ENCODE measurements at regions not wholly inside any gene's neighbourhood (a gene's known extent, or its start where the extent isn't known, plus 50 kb on each side); places are given as distances from the start of the nearest gene placed in this dataset.
A peak's percentile ranks its signal among the peaks of the same experiment; 100 is the strongest.

DNA sequence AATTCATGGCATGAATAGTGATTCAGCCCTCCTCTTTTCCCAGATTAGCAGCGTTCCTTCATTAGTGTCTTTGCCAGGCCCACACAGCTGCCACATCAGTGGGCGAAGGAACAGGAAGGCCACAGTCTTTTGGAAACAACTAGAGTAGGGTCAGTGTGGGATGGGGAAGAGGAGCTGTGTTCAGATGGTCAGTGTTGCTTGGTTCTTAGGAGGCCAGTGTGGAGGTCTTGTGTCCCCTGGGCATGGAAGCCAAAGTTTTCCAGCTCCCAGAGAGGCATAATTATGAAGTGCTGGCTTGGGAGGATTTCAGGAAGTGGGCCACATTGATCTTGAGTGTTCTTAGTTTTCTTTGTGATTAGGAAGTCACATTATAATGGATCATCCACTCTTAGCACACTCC, 269.6 kb downstream of the PSAT1 start:
- DNase-seq (ENCODE audit: low spot score), result no peak

DNA sequence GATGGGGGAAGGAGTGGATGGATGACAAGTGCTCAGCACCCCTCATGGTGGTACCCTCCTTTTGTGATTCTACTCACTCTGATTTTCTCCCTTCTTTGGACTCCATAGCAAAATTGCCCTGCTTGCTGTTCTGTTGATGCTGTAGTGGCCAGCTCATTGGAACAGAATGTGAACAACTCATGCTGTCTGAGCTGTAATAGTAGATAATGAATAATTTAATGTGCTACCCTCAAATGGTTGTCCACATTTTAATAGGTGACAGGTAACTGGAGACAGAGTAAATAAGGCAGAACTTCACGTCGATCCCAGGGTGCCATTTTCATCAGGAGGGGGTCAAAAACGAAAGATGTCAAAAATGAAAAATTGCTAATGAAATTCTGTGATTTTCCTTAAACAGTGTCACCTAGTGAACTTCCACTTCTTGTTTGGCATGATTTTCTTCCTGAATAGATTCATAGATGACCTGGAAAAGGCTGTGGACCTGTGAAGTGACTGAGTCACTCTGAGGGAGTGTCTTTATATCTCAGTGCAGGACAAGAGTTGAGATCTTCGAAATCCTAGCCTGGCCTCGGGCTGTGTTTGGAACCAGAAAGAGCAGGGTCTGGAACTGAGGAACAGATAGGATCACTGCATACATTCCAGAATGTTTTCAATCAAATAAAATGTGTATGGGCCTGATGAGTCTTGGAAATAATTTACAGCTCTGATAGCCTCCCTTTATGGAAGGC, 270.2 kb downstream of the PSAT1 start:
- no peak for DNase-seq (ENCODE audit: low spot score)

- no peak for DNase-seq (ENCODE audit: low spot score)
Measured at GRCh38 chr9:78567693-78568092, 270.8 kb downstream of the PSAT1 start.

DNA sequence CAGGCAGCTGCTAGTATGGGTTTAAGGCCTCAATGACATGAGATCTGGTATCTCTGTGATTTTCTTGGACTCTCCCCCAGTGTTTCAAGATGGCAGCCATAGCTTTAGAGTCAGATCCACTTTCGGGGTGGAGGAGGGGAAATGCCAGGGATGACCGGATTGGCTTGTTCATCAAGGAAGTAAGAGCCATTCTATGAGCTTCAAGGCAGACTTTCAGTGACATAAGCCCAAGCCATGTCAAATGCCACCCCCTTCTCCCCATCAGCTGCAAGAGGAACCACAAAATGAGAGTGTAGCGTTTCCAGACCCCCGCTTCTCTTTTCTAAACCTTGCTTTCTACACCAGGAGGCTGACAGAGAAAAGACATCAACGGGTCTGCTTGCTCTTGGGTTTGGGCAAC, 271.8 kb downstream of the PSAT1 start:
- DNase-seq (ENCODE audit: low spot score), result no peak

DNA sequence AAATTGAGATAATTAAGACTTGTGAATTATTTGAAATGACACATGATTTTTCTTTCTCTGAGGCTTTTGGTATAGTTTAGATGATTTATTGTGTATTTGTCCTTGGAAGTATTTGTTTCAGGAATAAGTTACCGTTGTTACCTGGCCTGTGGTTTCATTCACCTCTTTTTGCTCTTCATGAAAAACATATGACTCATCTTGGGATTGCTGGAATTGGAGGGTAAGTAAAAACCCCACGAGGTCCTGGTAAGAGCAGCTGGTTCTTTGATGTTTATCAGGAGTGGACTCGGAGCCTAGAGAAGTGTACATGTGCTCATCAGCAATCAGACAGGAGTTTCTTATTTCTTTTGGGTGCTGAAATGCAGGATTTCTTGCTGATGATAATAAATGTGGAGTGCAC, 275.3 kb downstream of the PSAT1 start:
- no peak for DNase-seq (ENCODE audit: low spot score)

DNA sequence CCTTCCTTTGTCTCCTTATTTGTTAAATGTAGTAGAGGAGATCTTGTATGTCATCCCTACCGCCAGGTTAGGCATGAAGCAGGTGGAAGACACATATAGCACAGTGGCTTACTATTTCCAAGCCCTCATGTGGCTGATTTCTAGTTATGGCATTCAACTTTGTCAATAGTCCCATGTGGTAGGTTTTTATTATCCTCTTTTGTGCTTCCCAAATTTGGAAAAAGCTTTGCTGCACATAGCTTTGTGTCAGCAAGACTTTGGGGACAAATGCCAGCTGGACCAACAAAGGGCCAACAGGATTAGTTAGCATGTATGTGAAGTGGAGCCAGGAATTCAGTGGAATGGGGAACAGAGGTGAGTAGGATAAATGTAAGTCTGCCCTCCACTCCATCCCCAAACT, 276.3 kb downstream of the PSAT1 start:
- no peak for DNase-seq (ENCODE audit: low spot score)

- no peak for DNase-seq (ENCODE audit: low spot score)
Measured at GRCh38 chr9:78573669-78574068, 276.7 kb downstream of the PSAT1 start.

DNA sequence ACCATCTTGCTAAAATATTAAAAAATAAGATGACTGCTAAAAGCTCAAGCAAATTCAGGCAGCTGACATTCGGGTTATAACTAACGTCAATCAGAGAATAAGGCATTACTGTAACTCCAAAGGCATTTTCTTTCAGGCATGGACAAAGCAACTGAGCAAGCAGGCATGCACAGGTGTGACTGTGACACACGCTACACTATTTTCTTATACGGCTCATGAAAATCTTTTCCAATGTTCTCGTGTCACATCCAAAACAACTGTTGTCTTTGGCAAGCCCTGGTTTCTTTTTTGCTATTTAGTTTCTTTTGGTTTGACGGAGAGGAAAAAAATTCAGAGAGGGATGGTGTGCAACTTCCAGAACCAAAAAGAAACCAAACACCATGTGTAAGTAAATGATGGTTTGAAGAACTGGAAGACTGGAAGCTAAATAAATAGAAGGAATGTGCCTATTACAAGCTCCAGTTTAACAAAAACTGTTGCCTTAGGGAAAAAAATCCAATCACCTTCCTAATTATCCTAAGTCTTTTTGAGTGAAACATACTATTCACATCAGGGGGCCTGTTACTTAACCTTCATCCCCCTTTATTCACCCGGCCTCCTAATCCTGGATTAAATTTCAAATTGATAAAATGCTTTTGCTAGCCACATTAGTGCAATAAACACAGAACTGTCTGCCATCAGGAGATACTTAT, 277.6 kb downstream of the PSAT1 start:
- no peak for DNase-seq (ENCODE audit: low spot score)

- no peak for DNase-seq (ENCODE audit: low spot score)
Measured at GRCh38 chr9:78575081-78575480, 278.2 kb downstream of the PSAT1 start.

DNA sequence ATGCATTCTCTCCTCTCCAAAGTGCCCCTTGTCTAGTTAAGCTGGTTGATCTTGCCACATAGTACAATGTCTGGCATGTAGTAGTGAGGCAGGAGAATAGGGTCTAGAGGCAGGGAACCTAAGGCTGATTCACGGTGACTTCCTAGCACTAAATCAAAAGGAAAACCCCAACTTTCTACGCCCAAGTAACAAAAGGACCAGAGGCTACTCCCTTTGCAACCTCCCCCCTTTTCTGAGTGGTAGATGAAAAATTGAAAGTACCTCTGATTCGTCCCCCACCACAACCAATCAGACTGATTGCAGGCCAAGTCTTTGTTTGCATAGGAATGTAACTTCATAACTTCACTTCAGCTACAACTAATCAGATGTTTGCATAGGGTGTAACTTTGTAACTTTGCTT, 278.8 kb downstream of the PSAT1 start:
- no peak for DNase-seq (ENCODE audit: low spot score)

DNA sequence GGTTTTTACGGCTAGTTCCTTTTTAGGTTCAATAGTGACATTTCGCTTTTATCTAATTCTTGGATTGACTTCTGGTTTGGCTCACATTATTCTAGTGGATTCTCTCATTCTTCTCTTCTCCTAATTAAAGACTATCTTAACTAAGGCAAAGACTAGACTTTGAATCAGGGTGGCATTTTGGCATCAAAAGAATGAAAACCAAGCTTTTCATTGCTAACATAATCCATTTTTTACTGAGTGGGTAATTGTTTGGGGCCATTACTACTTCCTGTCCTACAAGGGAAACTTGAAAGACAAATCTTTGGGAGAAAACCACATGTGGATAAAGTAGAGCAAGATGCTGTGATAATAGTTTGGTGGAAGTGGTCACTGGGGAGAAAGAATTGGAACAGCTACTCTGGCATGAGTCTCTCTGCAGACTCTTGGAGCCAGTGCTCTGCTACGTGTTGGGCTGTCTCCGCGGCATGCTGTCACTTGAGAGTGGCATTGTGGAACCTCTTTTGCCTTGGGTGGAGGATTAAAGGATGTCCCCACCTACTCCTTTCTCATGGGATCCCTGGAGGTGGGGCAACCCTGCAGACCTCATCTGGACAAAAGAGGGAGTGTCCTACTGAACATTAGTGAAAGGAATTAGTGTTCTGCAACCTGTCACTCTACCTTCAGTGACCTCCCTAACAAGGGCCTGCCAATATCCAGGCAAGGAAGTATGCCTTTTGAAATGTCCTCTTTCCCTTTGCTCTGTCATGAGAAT, 280.4 kb downstream of the PSAT1 start:
- DNase-seq (ENCODE audit: low spot score), result no peak

- no peak for DNase-seq (ENCODE audit: low spot score)
Measured at GRCh38 chr9:78578072-78578471, 281.1 kb downstream of the PSAT1 start.

- no peak for DNase-seq (ENCODE audit: low spot score)
Measured at GRCh38 chr9:78582821-78583220, 285.9 kb downstream of the PSAT1 start.

DNA sequence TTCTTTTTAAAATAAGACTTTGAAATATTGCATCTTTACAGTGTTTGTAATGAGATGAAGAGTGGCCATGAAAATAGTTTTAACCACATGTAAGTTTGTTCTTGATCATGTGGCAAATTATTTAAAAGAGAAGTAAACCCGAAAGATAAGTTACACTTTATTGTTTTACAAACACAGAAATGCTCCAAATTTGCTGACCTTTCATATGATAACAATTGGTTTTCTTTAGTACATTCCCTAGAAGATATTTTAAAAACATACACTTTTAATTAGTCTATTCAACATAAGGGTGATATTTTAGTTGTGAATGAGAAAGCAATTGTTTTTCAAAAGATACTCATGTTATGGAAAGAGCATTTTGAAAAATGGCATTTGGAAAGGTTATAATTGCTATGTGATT, 287.7 kb downstream of the PSAT1 start:
- DNase-seq (ENCODE audit: low spot score), result no peak

DNA sequence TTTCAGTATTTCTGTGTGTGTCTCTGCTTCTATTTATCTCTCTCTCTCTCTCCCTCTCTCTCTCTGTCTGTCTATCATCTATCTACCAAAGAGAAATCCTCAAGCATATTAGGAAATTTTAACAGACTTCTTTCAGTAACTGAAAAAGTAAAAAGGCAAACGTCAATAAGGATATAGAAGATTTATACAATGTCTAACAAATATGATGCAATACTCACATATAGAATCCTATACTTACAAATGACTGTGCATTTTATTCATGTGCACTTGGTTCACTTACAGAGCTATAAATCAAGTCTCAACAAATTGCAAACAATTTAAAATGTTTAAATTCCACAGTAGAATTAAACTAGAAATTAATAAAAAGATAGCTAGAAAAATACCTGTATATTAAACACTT, 289.0 kb downstream of the PSAT1 start:
- DNase-seq (ENCODE audit: low spot score), result no peak

- no peak for DNase-seq (ENCODE audit: low spot score)
Measured at GRCh38 chr9:78590068-78590467, 293.1 kb downstream of the PSAT1 start.

GRCh38 chr9:78592811-78593210, 295.9 kb downstream of the PSAT1 start:
- DNase-seq (ENCODE audit: low spot score), result no peak

DNA sequence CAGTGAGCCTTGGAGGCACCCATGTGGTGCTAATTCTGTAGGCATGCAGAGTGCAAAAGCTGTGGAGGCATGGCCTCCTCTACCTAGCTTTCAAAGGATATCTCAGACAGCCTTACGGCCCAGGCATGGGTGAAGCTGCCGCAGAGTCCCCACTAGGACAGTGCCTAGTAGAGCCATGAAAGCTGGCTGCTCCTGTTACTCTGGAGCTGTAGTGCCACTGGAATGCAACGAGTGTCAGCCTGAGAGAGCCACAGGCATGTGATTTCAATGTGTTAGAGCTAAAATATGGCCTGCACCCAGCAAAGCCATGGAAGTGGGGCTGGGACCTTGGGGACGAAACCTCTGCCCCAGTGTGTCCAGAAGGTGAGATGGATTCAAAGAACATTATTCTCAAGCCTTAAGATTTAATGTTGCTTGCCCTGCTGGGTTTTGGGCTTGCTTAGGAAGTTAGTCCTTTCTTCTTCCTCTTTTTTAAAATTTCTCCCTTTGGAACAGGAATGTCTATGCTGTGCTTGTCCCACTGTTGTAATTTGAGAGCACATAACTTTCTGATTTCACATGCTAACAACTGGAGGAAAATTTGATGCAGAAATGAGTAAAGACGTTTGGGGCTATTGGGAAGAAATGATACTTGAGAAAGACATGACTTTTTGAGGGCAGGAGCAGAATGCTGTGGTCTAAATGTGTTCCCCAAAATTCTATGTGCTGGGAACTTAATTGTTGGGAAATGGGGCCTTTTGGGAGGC, 298.4 kb downstream of the PSAT1 start:
- no peak for DNase-seq (ENCODE audit: low spot score)

DNA sequence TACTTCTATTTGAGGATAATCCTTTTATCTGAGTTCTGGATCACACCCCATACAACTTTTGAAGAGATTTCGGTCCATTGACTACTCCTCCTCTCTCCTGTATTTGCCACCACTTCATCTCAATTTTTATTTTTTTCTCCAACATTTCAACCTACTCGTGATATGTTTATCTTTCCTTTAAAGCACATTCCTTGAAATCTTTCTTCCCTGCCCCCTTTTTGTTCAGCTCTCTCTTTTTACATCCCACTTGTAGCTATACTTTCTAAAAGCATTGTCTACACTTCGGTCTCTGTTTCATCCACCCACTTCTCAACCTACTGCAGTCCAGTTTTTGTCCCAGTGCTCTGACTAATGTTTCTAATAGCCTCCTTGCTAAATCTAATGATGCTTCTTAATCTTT, 299.4 kb downstream of the PSAT1 start:
- DNase-seq (ENCODE audit: low spot score), result no peak

GRCh38 chr9:78598120-78598519, 301.2 kb downstream of the PSAT1 start:
- DNase-seq (ENCODE audit: low spot score), result no peak

DNA sequence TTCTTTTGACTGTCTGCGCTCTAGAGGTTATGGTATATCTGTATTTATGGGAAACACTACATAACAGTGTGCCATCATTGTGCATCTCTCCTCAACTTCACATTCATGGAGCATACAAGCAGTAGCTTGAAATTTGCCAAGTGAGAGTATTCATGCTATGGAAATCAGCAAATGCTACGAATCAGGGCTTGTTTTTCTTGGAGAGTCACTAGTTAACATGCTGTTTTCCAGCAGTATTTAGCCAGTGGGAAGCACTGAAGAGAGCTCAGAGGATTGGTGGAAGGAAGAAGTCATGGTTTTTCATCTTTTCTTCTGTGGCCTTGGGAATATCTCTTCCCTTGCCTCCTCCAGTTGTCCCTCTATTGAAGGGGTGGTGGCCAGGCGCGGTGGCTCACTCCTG, 303.0 kb downstream of the PSAT1 start:
- no peak for DNase-seq (ENCODE audit: low spot score)

DNA sequence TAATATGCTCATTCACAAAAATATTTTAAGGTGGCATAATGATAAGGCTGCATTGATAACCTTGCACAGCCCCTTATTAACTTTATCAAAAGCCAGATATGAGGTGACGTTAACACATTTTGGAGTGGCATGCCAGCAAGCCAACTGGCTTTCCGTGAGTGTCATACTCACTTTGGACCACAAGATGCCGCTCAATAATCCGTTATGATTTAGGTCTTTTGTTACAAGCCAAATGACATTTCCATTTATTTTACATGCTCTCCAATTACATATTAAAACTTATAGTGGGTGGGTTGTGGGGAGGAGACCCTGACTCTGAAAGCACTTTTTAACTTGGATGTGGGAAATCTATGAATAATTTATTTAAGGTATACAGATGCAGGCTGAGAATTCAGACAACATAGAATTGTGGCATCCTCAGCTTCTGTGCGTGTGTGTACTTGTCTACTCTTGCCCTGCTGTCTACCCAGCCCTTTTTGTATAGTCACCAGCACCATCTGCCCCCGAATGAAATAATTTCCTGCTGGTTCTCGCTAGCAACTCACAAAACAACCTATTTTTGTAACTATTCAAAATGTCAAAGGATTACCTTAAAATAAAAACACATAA, 305.1 kb downstream of the PSAT1 start:
- peak; percentile 56 for DNase-seq (ENCODE audit: low spot score)

Measured in D341Med (cell line).